Stomach (tissue), 8 donors: ENCODE measurements at regions not wholly inside any gene's neighbourhood (a gene's known extent, or its start where the extent isn't known, plus 50 kb on each side); places are given as distances from the start of the nearest gene placed in this dataset.

Source experiments
- DNase-seq, 2 donors: peaks; one replicate each; pipeline versions ENCODE4 v3.0.0 to v3.0.0-alpha.2; 2013 to 2019
- H3K27ac ChIP-seq, 5 donors: fragments of 200-600 bp in 4 of 5; sonication (generic) in 4 of 5; one replicate each; pipeline ENCODE4 v1.5.1; 2013 to 2019; ENCODE audit warnings: mild to moderate bottlenecking in 1 of 5, moderate library complexity in 1 of 5
- H3K27me3 ChIP-seq, 3 donors: fragments of 200-600 bp; sonication (generic); one replicate each; pipeline ENCODE4 v1.5.1; 2017 to 2019; ENCODE audit warnings: mixed run types in 1 of 3
- H3K36me3 ChIP-seq, 4 donors: fragments of 200-600 bp; sonication (generic); 1 replicate in 3 of 4; 2 replicates in 1 of 4; pipeline ENCODE4 v1.5.1; 2016 to 2019
- H3K4me1 ChIP-seq, 4 donors: fragments of 200-600 bp; sonication (generic); one replicate each; pipeline ENCODE4 v1.5.1; 2016 to 2019
- H3K4me3 ChIP-seq, 4 donors: fragments of 200-600 bp; sonication (generic) in 3 of 4; one replicate each; pipeline ENCODE4 v1.5.1; 2016 to 2019; ENCODE audit warnings: mild to moderate bottlenecking in 1 of 4
- H3K9me3 ChIP-seq, 4 donors: fragments of 200-600 bp; sonication (generic); one replicate each; pipeline ENCODE4 v1.5.1; 2016 to 2019
- EP300 ChIP-seq: sonication (generic); formaldehyde crosslinking; IDR thresholded peaks from one replicate; pipeline ENCODE4 v1.6.1; 2017; ENCODE audit warnings: antibody characterized with exemption
- POLR2A ChIP-seq, 4 donors: fragments of 450-650 bp; IDR thresholded peaks; one replicate each; pipeline ENCODE4 v1.6.1; 2016; ENCODE audit warnings: antibody characterized with exemption in 4 of 4, control low read depth in 2 of 4, mild to moderate bottlenecking in 1 of 4, moderate library complexity in 1 of 4
- POLR2AphosphoS5 ChIP-seq, 3 donors: sonication (generic); formaldehyde crosslinking; IDR thresholded peaks; one replicate each; pipeline ENCODE4 v1.6.1; 2016; ENCODE audit warnings: antibody characterized with exemption in 3 of 3
- whole genome bisulfite sequencing, 5 donors: extraction: QIAGEN DNeasy Blood & Tissue Kit in 3 of 5; methylation state at CpG; one replicate each; pipeline versions ENCODE4 v1.1.5 to v1.1.7; 2013 to 2018; 5-methylcytosine and 5-hydroxymethylcytosine counted together
- intact Hi-C: fragments of 100-400 bp; cut with DNase I; formaldehyde crosslinking; loops from one replicate; pipeline ENCODE4 v1.15.1; 2023; ENCODE audit warnings: low total_unique reads
- TF ChIP-seq, protein P1 (sequence below), 7 experiments: fragments of 450-650 bp in 4 of 7; fragments of 200-600 bp in 3 of 7; sonication (generic) in 3 of 7; IDR thresholded peaks; one replicate each; pipeline ENCODE4 v1.5.1; 2016 to 2019; ENCODE audit warnings: antibody characterized with exemption in 7 of 7, control low read depth in 2 of 7, mild to moderate bottlenecking in 1 of 7
- donor health status: healthy with polysubstance abuse.
- donor health status: Bipolar disorder and iron deficiency.
- donor health status: healthy.

- intact Hi-C loops, result no loop called here
- Histone ChIP-seq H3K27ac (no peak overlapping the region), H3K9me3 (no peaks in the 10 kb centered on the region), H3K4me3 (no peak overlapping the region), H3K27me3 (peaks cover 0 to 8% (median 0%) of the 10 kb centered on the region in 3 donors), H3K36me3 (no peaks in the 10 kb centered on the region), H3K4me1 (no peaks in the 10 kb centered on the region)
- TF ChIP-seq, protein P1, sequence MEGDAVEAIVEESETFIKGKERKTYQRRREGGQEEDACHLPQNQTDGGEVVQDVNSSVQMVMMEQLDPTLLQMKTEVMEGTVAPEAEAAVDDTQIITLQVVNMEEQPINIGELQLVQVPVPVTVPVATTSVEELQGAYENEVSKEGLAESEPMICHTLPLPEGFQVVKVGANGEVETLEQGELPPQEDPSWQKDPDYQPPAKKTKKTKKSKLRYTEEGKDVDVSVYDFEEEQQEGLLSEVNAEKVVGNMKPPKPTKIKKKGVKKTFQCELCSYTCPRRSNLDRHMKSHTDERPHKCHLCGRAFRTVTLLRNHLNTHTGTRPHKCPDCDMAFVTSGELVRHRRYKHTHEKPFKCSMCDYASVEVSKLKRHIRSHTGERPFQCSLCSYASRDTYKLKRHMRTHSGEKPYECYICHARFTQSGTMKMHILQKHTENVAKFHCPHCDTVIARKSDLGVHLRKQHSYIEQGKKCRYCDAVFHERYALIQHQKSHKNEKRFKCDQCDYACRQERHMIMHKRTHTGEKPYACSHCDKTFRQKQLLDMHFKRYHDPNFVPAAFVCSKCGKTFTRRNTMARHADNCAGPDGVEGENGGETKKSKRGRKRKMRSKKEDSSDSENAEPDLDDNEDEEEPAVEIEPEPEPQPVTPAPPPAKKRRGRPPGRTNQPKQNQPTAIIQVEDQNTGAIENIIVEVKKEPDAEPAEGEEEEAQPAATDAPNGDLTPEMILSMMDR (IDR thresholded peaks at IDR 0.05), result no peak
- TF ChIP-seq EP300 (no peak), POLR2AphosphoS5 (IDR thresholded peaks at IDR 0.05) (no peak), POLR2A (IDR thresholded peaks at IDR 0.05) (no peak)
- no peak for DNase-seq
- WGBS, 5 donors, result 19 to 67% (median 54%) methylated on average over 1 of the region's 1 CpG
Observed at GRCh38 chr16:17801068-17801467, 330.3 kb upstream of the XYLT1 start.

GRCh38 chr16:17798716-17799115, 328.0 kb upstream of the XYLT1 start:
- no peak overlapping the region for H3K4me3 ChIP-seq
- H3K9me3 ChIP-seq, result no peaks in the 10 kb centered on the region
- no peak overlapping the region for H3K27ac ChIP-seq
- peak in 1 of 2 donors; percentile 46 for DNase-seq
- peaks cover 0 to under 1% (median 0%) of the 10 kb centered on the region in 3 donors for H3K27me3 ChIP-seq
- no peak for TF ChIP-seq EP300
- no peak for TF ChIP-seq POLR2A (IDR thresholded peaks at IDR 0.05)
- no peak for TF ChIP-seq POLR2AphosphoS5 (IDR thresholded peaks at IDR 0.05)
- TF ChIP-seq, protein P1 (IDR thresholded peaks at IDR 0.05), result no peak
- intact Hi-C loops, result no loop called here
- no peaks in the 10 kb centered on the region for H3K36me3 ChIP-seq
- WGBS, 5 donors, result 57 to 69% (median 66%) methylated on average over 3 of the region's 3 CpGs
- H3K4me1 ChIP-seq, result no peaks in the 10 kb centered on the region

- H3K4me3 ChIP-seq, result no peak overlapping the region
- H3K36me3 ChIP-seq, result no peaks in the 10 kb centered on the region
- H3K27ac ChIP-seq, result no peak overlapping the region
- WGBS, 5 donors, result 50 to 63% (median 61%) methylated on average over 1 of the region's 1 CpG
- no peak for TF ChIP-seq POLR2A (IDR thresholded peaks at IDR 0.05)
- no peaks in the 10 kb centered on the region for H3K9me3 ChIP-seq
- H3K27me3 ChIP-seq, result peaks cover 0 to 25% (median 0%) of the 10 kb centered on the region in 3 donors
- intact Hi-C loops, result no loop called here
- no peak for DNase-seq
- no peaks in the 10 kb centered on the region for H3K4me1 ChIP-seq
Observed at GRCh38 chr16:17793354-17793753, 322.6 kb upstream of the XYLT1 start.

GRCh38 chr16:17784073-17784472, 313.3 kb upstream of the XYLT1 start:
- DNase-seq, result peak in 1 of 2 donors; percentile 55
- WGBS, 5 donors, result 11 to 17% (median 13%) methylated on average over 6 of the region's 6 CpGs
- intact Hi-C loops, result no loop called here

GRCh38 chr16:17780181-17780580, 309.4 kb upstream of the XYLT1 start:
- Histone ChIP-seq H3K36me3 (no peaks in the 10 kb centered on the region), H3K27ac (no peak overlapping the region), H3K9me3 (peaks cover 0 to 9% (median 4%) of the 10 kb centered on the region in 4 donors), H3K27me3 (peaks cover 0 to 24% (median 0%) of the 10 kb centered on the region in 3 donors), H3K4me1 (no peaks in the 10 kb centered on the region), H3K4me3 (no peak overlapping the region)
- intact Hi-C loops, result no loop called here
- TF ChIP-seq POLR2AphosphoS5 (IDR thresholded peaks at IDR 0.05), result no peak
- TF ChIP-seq POLR2A (IDR thresholded peaks at IDR 0.05), result no peak
- TF ChIP-seq, protein P1 (IDR thresholded peaks at IDR 0.05), result no peak
- TF ChIP-seq EP300, result no peak
- 34 to 60% (median 48%) methylated on average over 5 of the region's 5 CpGs for WGBS, 5 donors
- peak in 1 of 2 donors; percentile 28 for DNase-seq

More at GRCh38 chr16:17784073-17784472, 313.3 kb upstream of the XYLT1 start:
- H3K27ac ChIP-seq, result no peak overlapping the region
- no peaks in the 10 kb centered on the region for H3K4me1 ChIP-seq
- H3K27me3 ChIP-seq, result peaks cover 0 to 20% (median 0%) of the 10 kb centered on the region in 3 donors
- no peak overlapping the region for H3K4me3 ChIP-seq
- TF ChIP-seq EP300 (no peak), POLR2AphosphoS5 (IDR thresholded peaks at IDR 0.05) (no peak), POLR2A (IDR thresholded peaks at IDR 0.05) (no peak)
- TF ChIP-seq, protein P1 (IDR thresholded peaks at IDR 0.05), result no peak
- H3K9me3 ChIP-seq, result no peaks in the 10 kb centered on the region
- H3K36me3 ChIP-seq, result no peaks in the 10 kb centered on the region
